Aorta (tissue), 5 donors: ENCODE measurements at regions not wholly inside any gene's neighbourhood (a gene's known extent, or its start where the extent isn't known, plus 50 kb on each side); places are given as distances from the start of the nearest gene placed in this dataset.
"Not testable (repeated sequence)": the region's sequence is repeated elsewhere in the genome, so short reads cannot be mapped to it uniquely, and the experiment has no call there.

Experiments used
- ATAC-seq: fragments of 200-7000 bp; cut with Tn5 transposase; one replicate; pipeline ENCODE4 v1.9.1; 2022; ENCODE audit warnings: moderate library complexity; ENCODE audit not compliant: low FRiP score
- DNase-seq, 2 donors: peaks; one replicate each; pipeline ENCODE4 v3.0.0-alpha.2; 2020
- H3K27ac ChIP-seq, 2 donors: one replicate each; pipeline ENCODE4 v1.5.1; 2013; ENCODE audit warnings: low read length in 2 of 2, mild to moderate bottlenecking in 2 of 2, moderate library complexity in 2 of 2, control low read depth in 1 of 2, inconsistent platforms in 1 of 2, low read depth in 1 of 2
- H3K27me3 ChIP-seq, 2 donors: one replicate each; pipeline ENCODE4 v1.6.1; 2013; ENCODE audit warnings: control low read depth in 1 of 2, low read length in 1 of 2, mild to moderate bottlenecking in 1 of 2, moderate library complexity in 1 of 2; ENCODE audit not compliant: insufficient read depth in 2 of 2, control insufficient read depth in 1 of 2
- H3K36me3 ChIP-seq, 2 donors: one replicate each; pipeline ENCODE4 v1.6.1; 2013; ENCODE audit warnings: control low read depth in 1 of 2, low read length in 1 of 2, mild to moderate bottlenecking in 1 of 2; ENCODE audit not compliant: insufficient read depth in 2 of 2, control insufficient read depth in 1 of 2
- H3K4me1 ChIP-seq, 2 donors: one replicate each; pipeline ENCODE4 v1.6.1; 2013; ENCODE audit warnings: low read length in 2 of 2, control low read depth in 1 of 2, mild to moderate bottlenecking in 1 of 2, moderate library complexity in 1 of 2; ENCODE audit not compliant: insufficient read depth in 2 of 2, control insufficient read depth in 1 of 2
- H3K4me3 ChIP-seq, 2 donors: one replicate each; pipeline ENCODE4 v1.5.1; 2013; ENCODE audit warnings: low read length in 2 of 2, control low read depth in 1 of 2, mild to moderate bottlenecking in 1 of 2
- H3K9me3 ChIP-seq: one replicate; pipeline ENCODE4 v1.6.1; 2013; ENCODE audit warnings: mild to moderate bottlenecking, low read length; ENCODE audit not compliant: control insufficient read depth
- WGBS, 2 donors: extraction: QIAGEN DNeasy Blood & Tissue Kit; methylation state at CpG; one replicate each; pipeline ENCODE4 v1.1.7; 2013; 5-methylcytosine and 5-hydroxymethylcytosine counted together
- intact Hi-C, 2 donors: fragments of 100-400 bp; cut with DNase I; formaldehyde crosslinking; loops; one replicate each; pipeline versions ENCODE4 v1.14.2 to v1.15.0; 2022
- donor health status: healthy with polysubstance abuse.
- donor health status: Bipolar disorder and iron deficiency.
- donor health status: DM: no; HTN: no; CAD: no.
- donor health status: DM: no; HTN: no; CAD: no.
- donor health status: DM: yes; HTN: yes; CAD: no.

GRCh38 chr20:7773511-7773910 lies 166.7 kb downstream of the HAO1 start:
- WGBS, 2 donors: 88 to 91% methylated on average over 2 of the region's 2 CpGs
- intact Hi-C loops: no loop called here
- Histone ChIP-seq H3K27me3 (no peaks in the 10 kb centered on the region), H3K9me3 (peaks cover 2% of the 10 kb centered on the region), H3K4me3 (no peak overlapping the region), H3K27ac (no peak overlapping the region), H3K4me1 (no peaks in the 10 kb centered on the region), H3K36me3 (no peaks in the 10 kb centered on the region)
- ATAC-seq: no peak
- no peak for DNase-seq

GRCh38 chr20:7775072-7775471 lies 165.2 kb downstream of the HAO1 start:
- no peaks in the 10 kb centered on the region for H3K36me3 ChIP-seq
- no peak overlapping the region for H3K4me3 ChIP-seq
- no peak for DNase-seq
- intact Hi-C loops: no loop called here
- no peak for ATAC-seq
- peaks cover 2% of the 10 kb centered on the region for H3K9me3 ChIP-seq
- H3K27ac ChIP-seq: no peak overlapping the region
- no peaks in the 10 kb centered on the region for H3K27me3 ChIP-seq
- 6 to 12% methylated on average over 2 of the region's 2 CpGs for WGBS, 2 donors
- H3K4me1 ChIP-seq: no peaks in the 10 kb centered on the region

GRCh38 chr20:7776148-7776547 lies 164.1 kb downstream of the HAO1 start:
- Histone ChIP-seq H3K27ac (no peak overlapping the region), H3K36me3 (no peaks in the 10 kb centered on the region), H3K9me3 (peaks cover 2% of the 10 kb centered on the region), H3K27me3 (no peaks in the 10 kb centered on the region), H3K4me1 (no peaks in the 10 kb centered on the region), H3K4me3 (no peak overlapping the region)
- intact Hi-C loops: no loop called here
- DNase-seq (no peak), ATAC-seq (no peak)
- WGBS, 2 donors: 55 to 76% methylated on average over 2 of the region's 2 CpGs

GRCh38 chr20:7790189-7790588 lies 150.1 kb downstream of the HAO1 start:
- no peak for DNase-seq
- Histone ChIP-seq H3K4me3 (no peak overlapping the region), H3K27ac (no peak overlapping the region), H3K36me3 (no peaks in the 10 kb centered on the region), H3K4me1 (no peaks in the 10 kb centered on the region), H3K27me3 (no peaks in the 10 kb centered on the region), H3K9me3 (no peaks in the 10 kb centered on the region)
- intact Hi-C loops: no loop called here
- no peak for ATAC-seq
- WGBS, 2 donors: 63 to 64% methylated on average over 2 of the region's 2 CpGs

GRCh38 chr20:7792150-7792869 lies 147.9 kb downstream of the HAO1 start:
- ATAC-seq: no peak
- no peaks in the 10 kb centered on the region for H3K4me1 ChIP-seq
- H3K4me3 ChIP-seq: no peak overlapping the region
- WGBS, 2 donors: 66 to 71% methylated on average over 4 of the region's 4 CpGs
- DNase-seq: no peak
- no peak overlapping the region for H3K27ac ChIP-seq
- no peaks in the 10 kb centered on the region for H3K9me3 ChIP-seq
- intact Hi-C loops: no loop called here
- no peaks in the 10 kb centered on the region for H3K27me3 ChIP-seq
- H3K36me3 ChIP-seq: no peaks in the 10 kb centered on the region

- no peak overlapping the region for H3K27ac ChIP-seq
- H3K4me1 ChIP-seq: no peaks in the 10 kb centered on the region
- H3K9me3 ChIP-seq: peaks cover 2% of the 10 kb centered on the region
- no peak overlapping the region for H3K4me3 ChIP-seq
- H3K27me3 ChIP-seq: no peaks in the 10 kb centered on the region
- intact Hi-C loops: no loop called here
- ATAC-seq: no peak
- no peaks in the 10 kb centered on the region for H3K36me3 ChIP-seq
- DNase-seq: no peak
Measured at GRCh38 chr20:7798176-7798575, 142.1 kb downstream of the HAO1 start.

- no peaks in the 10 kb centered on the region for H3K4me1 ChIP-seq
- WGBS, 2 donors: 0 to 5% methylated on average over 1 of the region's 1 CpG
- no peak for DNase-seq
- ATAC-seq: no peak
- H3K36me3 ChIP-seq: no peaks in the 10 kb centered on the region
- intact Hi-C loops: no loop called here
- H3K27me3 ChIP-seq: no peaks in the 10 kb centered on the region
- H3K9me3 ChIP-seq: peaks cover 2% of the 10 kb centered on the region
- no peak overlapping the region for H3K27ac ChIP-seq
- no peak overlapping the region for H3K4me3 ChIP-seq
Measured at GRCh38 chr20:7799862-7800261, 140.4 kb downstream of the HAO1 start.

- H3K9me3 ChIP-seq, H3K4me1 ChIP-seq, H3K36me3 ChIP-seq, ATAC-seq, H3K4me3 ChIP-seq, intact Hi-C loops, H3K27ac ChIP-seq, DNase-seq, H3K27me3 ChIP-seq: not testable (repeated sequence)
- 56 to 60% methylated on average over 36 to 52 of the region's 52 CpGs for WGBS, 2 donors
Measured at GRCh38 chr20:7803411-7804151, 136.7 kb downstream of the HAO1 start.

- Histone ChIP-seq H3K36me3 (no peaks in the 10 kb centered on the region), H3K4me1 (no peaks in the 10 kb centered on the region), H3K27ac (no peak overlapping the region), H3K27me3 (no peaks in the 10 kb centered on the region), H3K4me3 (no peak overlapping the region), H3K9me3 (no peaks in the 10 kb centered on the region)
- intact Hi-C loops: no loop called here
- WGBS, 2 donors: 85 to 88% methylated on average over 4 of the region's 4 CpGs
- no peak for DNase-seq
- no peak for ATAC-seq
Measured at GRCh38 chr20:7806831-7807230, 133.4 kb downstream of the HAO1 start.
